WTC11 (cell line): ENCODE measurements at regions not wholly inside any gene's neighbourhood (a gene's known extent, or its start where the extent isn't known, plus 50 kb on each side); places are given as distances from the start of the nearest gene placed in this dataset.

Experiments
- ATAC-seq: fragments of 200-7000 bp; cut with Tn5 transposase; 2 replicates; pipeline ENCODE4 v1.10.0; 2021; ENCODE audit warnings: mild to moderate bottlenecking, moderate library complexity
- CTCF ChIA-PET: fragments of 300-600 bp; sonication (Branson Sonifier 250); formaldehyde crosslinking; loops from one replicate; lab custom pipeline; 2021; ENCODE audit warnings: antibody characterized with exemption; lab: Charles Lee
- POLR2A ChIA-PET: fragments of 350-600 bp; sonication (Branson Sonifier 250); formaldehyde crosslinking; loops from one replicate; lab custom pipeline; 2021; ENCODE audit warnings: antibody characterized with exemption; lab: Charles Lee
- DNase-seq: peaks from one replicate; pipeline ENCODE4 v3.0.0; 2021; ENCODE audit warnings: low spot score
- H3K27ac Mint-ChIP-seq: 2 replicates; pipeline ENCODE4 v1.8.0; 2021; ENCODE audit warnings: mixed read lengths
- H3K27me3 Mint-ChIP-seq: 2 replicates; pipeline ENCODE4 v1.8.0; 2021; ENCODE audit warnings: low read depth, mild to moderate bottlenecking, moderate library complexity, mixed read lengths
- H3K36me3 Mint-ChIP-seq: 2 replicates; pipeline ENCODE4 v1.8.0; 2021; ENCODE audit warnings: mixed read lengths
- H3K4me1 Mint-ChIP-seq: 2 replicates; pipeline ENCODE4 v1.8.0; 2022; ENCODE audit warnings: mixed read lengths
- H3K4me3 Mint-ChIP-seq: 2 replicates; pipeline ENCODE4 v1.8.0; 2021; ENCODE audit warnings: mild to moderate bottlenecking, moderate library complexity, mixed read lengths
- H3K9me3 Mint-ChIP-seq: 2 replicates; pipeline ENCODE4 v1.8.0; 2021; ENCODE audit warnings: mixed read lengths
- AR ChIP-seq: fragments of 250-450 bp; sonication (Bioruptor Pico); IDR thresholded peaks from 2 replicates; pipeline ENCODE4 v1.9.0; 2021; ENCODE audit warnings: mild to moderate bottlenecking
- ATF2 ChIP-seq: sonication (generic); formaldehyde crosslinking; IDR thresholded peaks from 2 replicates; pipeline ENCODE4 v1.8.1; 2022; ENCODE audit warnings: low read depth, missing genetic modification reagents, borderline replicate concordance
- E2F4 ChIP-seq: sonication (generic); formaldehyde crosslinking; IDR thresholded peaks from 2 replicates; pipeline ENCODE4 v1.8.1; 2022; ENCODE audit warnings: low read depth, mild to moderate bottlenecking, moderate library complexity, missing genetic modification reagents, borderline replicate concordance
- ELF4 ChIP-seq: sonication (generic); formaldehyde crosslinking; IDR thresholded peaks from 2 replicates; pipeline ENCODE4 v1.8.1; 2022; ENCODE audit warnings: low read depth, mild to moderate bottlenecking, moderate library complexity, missing genetic modification reagents
- FOXK1 ChIP-seq: sonication (generic); formaldehyde crosslinking; IDR thresholded peaks from 2 replicates; pipeline ENCODE4 v1.8.0; 2022; ENCODE audit warnings: mild to moderate bottlenecking, moderate library complexity, missing genetic modification reagents
- IRF2 ChIP-seq: sonication (generic); formaldehyde crosslinking; IDR thresholded peaks from 2 replicates; pipeline ENCODE4 v1.8.0; 2022; ENCODE audit warnings: low read depth, missing genetic modification reagents, borderline replicate concordance
- JUN ChIP-seq: sonication (generic); formaldehyde crosslinking; IDR thresholded peaks from 2 replicates; pipeline ENCODE4 v1.8.0; 2023; ENCODE audit warnings: mild to moderate bottlenecking, missing genetic modification reagents
- MYBL2 ChIP-seq: sonication (generic); formaldehyde crosslinking; IDR thresholded peaks from 2 replicates; pipeline ENCODE4 v1.8.1; 2023; ENCODE audit warnings: mild to moderate bottlenecking, moderate library complexity, missing genetic modification reagents
- NFYB ChIP-seq: sonication (generic); formaldehyde crosslinking; conservative IDR thresholded peaks from 2 replicates; pipeline ENCODE4 v1.8.0; 2022; ENCODE audit warnings: low read depth, missing genetic modification reagents
- SMAD3 ChIP-seq: sonication (generic); formaldehyde crosslinking; IDR thresholded peaks from 2 replicates; pipeline ENCODE4 v1.8.0; 2022; ENCODE audit warnings: missing genetic modification reagents, mild to moderate bottlenecking, borderline replicate concordance
- TCF7 ChIP-seq: sonication (generic); formaldehyde crosslinking; IDR thresholded peaks from 2 replicates; pipeline ENCODE4 v1.8.0; 2022; ENCODE audit warnings: mild to moderate bottlenecking, low read depth, missing genetic modification reagents, moderate library complexity
- ZNF232 ChIP-seq: sonication (generic); formaldehyde crosslinking; IDR thresholded peaks from 2 replicates; pipeline ENCODE4 v1.8.0; 2022; ENCODE audit warnings: mild to moderate bottlenecking, missing genetic modification reagents
- ZNF281 ChIP-seq: sonication (generic); formaldehyde crosslinking; IDR thresholded peaks from 2 replicates; pipeline ENCODE4 v1.8.0; 2023; ENCODE audit warnings: mild to moderate bottlenecking, missing genetic modification reagents
- ZNF317 ChIP-seq: sonication (generic); formaldehyde crosslinking; IDR thresholded peaks from 2 replicates; pipeline ENCODE4 v1.8.1; 2023; ENCODE audit warnings: low read depth, mild to moderate bottlenecking, moderate library complexity, missing genetic modification reagents, borderline replicate concordance
- ZNF396 ChIP-seq: fragments of 250-450 bp; sonication (Bioruptor Pico); IDR thresholded peaks from 2 replicates; pipeline ENCODE4 v1.8.0; 2021; ENCODE audit warnings: mild to moderate bottlenecking, moderate library complexity, borderline replicate concordance
- TF ChIP-seq, protein P1 (sequence below): sonication (generic); formaldehyde crosslinking; IDR thresholded peaks from 2 replicates; pipeline ENCODE4 v1.8.0; 2022; ENCODE audit warnings: mild to moderate bottlenecking, missing genetic modification reagents
- TF ChIP-seq, protein P2 (sequence below): sonication (generic); formaldehyde crosslinking; IDR thresholded peaks from 2 replicates; pipeline ENCODE4 v1.8.0; 2022; ENCODE audit warnings: missing genetic modification reagents

DNA sequence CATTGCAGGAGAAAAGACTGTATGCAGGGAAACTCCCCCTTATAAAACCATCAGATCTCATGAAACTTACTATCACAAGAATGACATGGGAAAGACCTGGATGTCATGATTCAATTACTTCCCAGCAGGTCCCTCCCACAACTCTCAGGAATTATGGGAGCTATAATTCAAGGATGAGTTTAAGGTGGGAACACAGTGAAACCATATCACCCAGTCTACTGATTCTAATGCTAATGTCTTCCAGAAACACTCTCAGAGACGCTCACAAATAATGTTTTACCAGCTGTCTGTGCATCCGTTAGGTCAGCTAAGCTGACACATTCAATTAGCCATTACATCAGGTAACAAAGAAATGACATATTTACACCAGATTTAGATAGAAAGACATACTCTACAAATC, 637.9 kb downstream of the NLGN4Y start:
- no peak for DNase-seq
- Mint-ChIP-seq H3K36me3 (no peaks in the 10 kb centered on the region), H3K27me3 (no peaks in the 10 kb centered on the region), H3K4me3 (no peak overlapping the region), H3K27ac (no peak overlapping the region), H3K9me3 (peaks cover 5% of the 10 kb centered on the region), H3K4me1 (no peaks in the 10 kb centered on the region)
- POLR2A ChIA-PET, result no interaction called here
- no peak for ATAC-seq
- TF ChIP-seq JUN (CRISPR knock-in tag), result no peak
- TF ChIP-seq NFYB (CRISPR knock-in tag), result no peak
- TF ChIP-seq E2F4 (CRISPR knock-in tag), result no peak
- TF ChIP-seq, protein P1, sequence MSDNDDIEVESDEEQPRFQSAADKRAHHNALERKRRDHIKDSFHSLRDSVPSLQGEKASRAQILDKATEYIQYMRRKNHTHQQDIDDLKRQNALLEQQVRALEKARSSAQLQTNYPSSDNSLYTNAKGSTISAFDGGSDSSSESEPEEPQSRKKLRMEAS (CRISPR knock-in tag), result no peak
- TF ChIP-seq TCF7, result no peak
- CTCF ChIA-PET, result no interaction called here

GRCh38 chrY:15179890-15180289, 655.6 kb downstream of the NLGN4Y start:
- no peaks in the 10 kb centered on the region for H3K4me1 Mint-ChIP-seq
- ChIA-PET POLR2A (no interaction called here), CTCF (no interaction called here)
- H3K9me3 Mint-ChIP-seq, result peaks cover 12% of the 10 kb centered on the region
- peaks cover 6% of the 10 kb centered on the region; the same call in 1 of the 2 replicates for H3K36me3 Mint-ChIP-seq
- H3K4me3 Mint-ChIP-seq, result no peak overlapping the region
- no peaks in the 10 kb centered on the region for H3K27me3 Mint-ChIP-seq
- no peak for ATAC-seq
- TF ChIP-seq E2F4 (CRISPR knock-in tag), result no peak
- TF ChIP-seq, protein P2, sequence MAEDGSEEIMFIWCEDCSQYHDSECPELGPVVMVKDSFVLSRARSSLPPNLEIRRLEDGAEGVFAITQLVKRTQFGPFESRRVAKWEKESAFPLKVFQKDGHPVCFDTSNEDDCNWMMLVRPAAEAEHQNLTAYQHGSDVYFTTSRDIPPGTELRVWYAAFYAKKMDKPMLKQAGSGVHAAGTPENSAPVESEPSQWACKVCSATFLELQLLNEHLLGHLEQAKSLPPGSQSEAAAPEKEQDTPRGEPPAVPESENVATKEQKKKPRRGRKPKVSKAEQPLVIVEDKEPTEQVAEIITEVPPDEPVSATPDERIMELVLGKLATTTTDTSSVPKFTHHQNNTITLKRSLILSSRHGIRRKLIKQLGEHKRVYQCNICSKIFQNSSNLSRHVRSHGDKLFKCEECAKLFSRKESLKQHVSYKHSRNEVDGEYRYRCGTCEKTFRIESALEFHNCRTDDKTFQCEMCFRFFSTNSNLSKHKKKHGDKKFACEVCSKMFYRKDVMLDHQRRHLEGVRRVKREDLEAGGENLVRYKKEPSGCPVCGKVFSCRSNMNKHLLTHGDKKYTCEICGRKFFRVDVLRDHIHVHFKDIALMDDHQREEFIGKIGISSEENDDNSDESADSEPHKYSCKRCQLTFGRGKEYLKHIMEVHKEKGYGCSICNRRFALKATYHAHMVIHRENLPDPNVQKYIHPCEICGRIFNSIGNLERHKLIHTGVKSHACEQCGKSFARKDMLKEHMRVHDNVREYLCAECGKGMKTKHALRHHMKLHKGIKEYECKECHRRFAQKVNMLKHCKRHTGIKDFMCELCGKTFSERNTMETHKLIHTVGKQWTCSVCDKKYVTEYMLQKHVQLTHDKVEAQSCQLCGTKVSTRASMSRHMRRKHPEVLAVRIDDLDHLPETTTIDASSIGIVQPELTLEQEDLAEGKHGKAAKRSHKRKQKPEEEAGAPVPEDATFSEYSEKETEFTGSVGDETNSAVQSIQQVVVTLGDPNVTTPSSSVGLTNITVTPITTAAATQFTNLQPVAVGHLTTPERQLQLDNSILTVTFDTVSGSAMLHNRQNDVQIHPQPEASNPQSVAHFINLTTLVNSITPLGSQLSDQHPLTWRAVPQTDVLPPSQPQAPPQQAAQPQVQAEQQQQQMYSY, result no peak
- no peak for TF ChIP-seq IRF2
- no peak for TF ChIP-seq ELF4 (CRISPR knock-in tag)
- no peak for TF ChIP-seq MYBL2
- TF ChIP-seq ATF2, result no peak
- TF ChIP-seq ZNF396 (CRISPR knock-in tag), result no peak
- TF ChIP-seq ZNF281 (CRISPR knock-in tag), result no peak
- no peak for TF ChIP-seq SMAD3
- no peak for TF ChIP-seq ZNF317 (CRISPR knock-in tag)
- TF ChIP-seq AR (CRISPR knock-in tag), result no peak
- TF ChIP-seq FOXK1, result no peak
- no peak for TF ChIP-seq ZNF232 (CRISPR knock-in tag)
- no peak for DNase-seq
- no peak overlapping the region for H3K27ac Mint-ChIP-seq
